MM.1S (cell line): ENCODE measurements at regions not wholly inside any gene's neighbourhood (a gene's known extent, or its start where the extent isn't known, plus 50 kb on each side); places are given as distances from the start of the nearest gene placed in this dataset.
"Not testable (repeated sequence)": the region's sequence is repeated elsewhere in the genome, so short reads cannot be mapped to it uniquely, and the experiment has no call there.

Experiments
- EZH2 ChIP-seq: fragments of 300-600 bp; sonication (generic); optimal IDR thresholded peaks from 2 replicates; pipeline ENCODE3; 2017; ENCODE audit warnings: low read depth, mild to moderate bottlenecking, antibody characterized with exemption, low read length, mixed read lengths
- EZH2phosphoT487 ChIP-seq: fragments of 300-600 bp; sonication (generic); IDR thresholded peaks from 2 replicates; pipeline ENCODE4 v1.6.1; 2018; ENCODE audit warnings: antibody characterized with exemption, low read length
- TF ChIP-seq, protein P1 (sequence below): fragments of 300-600 bp; sonication (generic); IDR thresholded peaks from 2 replicates; pipeline ENCODE4 v1.5.1; 2016; ENCODE audit warnings: antibody characterized with exemption, low read length, mixed read lengths

- TF ChIP-seq, protein P1, sequence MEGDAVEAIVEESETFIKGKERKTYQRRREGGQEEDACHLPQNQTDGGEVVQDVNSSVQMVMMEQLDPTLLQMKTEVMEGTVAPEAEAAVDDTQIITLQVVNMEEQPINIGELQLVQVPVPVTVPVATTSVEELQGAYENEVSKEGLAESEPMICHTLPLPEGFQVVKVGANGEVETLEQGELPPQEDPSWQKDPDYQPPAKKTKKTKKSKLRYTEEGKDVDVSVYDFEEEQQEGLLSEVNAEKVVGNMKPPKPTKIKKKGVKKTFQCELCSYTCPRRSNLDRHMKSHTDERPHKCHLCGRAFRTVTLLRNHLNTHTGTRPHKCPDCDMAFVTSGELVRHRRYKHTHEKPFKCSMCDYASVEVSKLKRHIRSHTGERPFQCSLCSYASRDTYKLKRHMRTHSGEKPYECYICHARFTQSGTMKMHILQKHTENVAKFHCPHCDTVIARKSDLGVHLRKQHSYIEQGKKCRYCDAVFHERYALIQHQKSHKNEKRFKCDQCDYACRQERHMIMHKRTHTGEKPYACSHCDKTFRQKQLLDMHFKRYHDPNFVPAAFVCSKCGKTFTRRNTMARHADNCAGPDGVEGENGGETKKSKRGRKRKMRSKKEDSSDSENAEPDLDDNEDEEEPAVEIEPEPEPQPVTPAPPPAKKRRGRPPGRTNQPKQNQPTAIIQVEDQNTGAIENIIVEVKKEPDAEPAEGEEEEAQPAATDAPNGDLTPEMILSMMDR = not testable (repeated sequence)
- not testable (repeated sequence) for TF ChIP-seq EZH2phosphoT487, EZH2
Observed at GRCh38 chr9:138219249-138219648, 341.7 kb downstream of the CACNA1B start.
